22Rv1 (cell line): ENCODE measurements at regions not wholly inside any gene's neighbourhood (a gene's known extent, or its start where the extent isn't known, plus 50 kb on each side); places are given as distances from the start of the nearest gene placed in this dataset.

Experiments
- CTCF ChIP-seq: fragments of 450-650 bp; IDR thresholded peaks from 2 replicates; pipeline ENCODE4 v1.5.1; 2017; ENCODE audit warnings: mild to moderate bottlenecking
- ZFX ChIP-seq: fragments of 450-650 bp; IDR thresholded peaks from 2 replicates; pipeline ENCODE4 v1.6.1; 2017; ENCODE audit warnings: antibody characterized with exemption, borderline replicate concordance

GRCh38 chr3:34073961-34074360, 275.5 kb downstream of the PDCD6IP start:
- TF ChIP-seq CTCF (no peak), ZFX (no peak)
